NCI-H345 treated with DMSO at 0.1 percent for 48 hours (cell line): ENCODE measurements at regions not wholly inside any gene's neighbourhood (a gene's known extent, or its start where the extent isn't known, plus 50 kb on each side); places are given as distances from the start of the nearest gene placed in this dataset.

Source experiments
- DNase-seq: peaks from one replicate; lab custom pipeline; 2025; ENCODE audit not compliant: unreplicated experiment; lab: John Stamatoyannopoulos, UW

DNA sequence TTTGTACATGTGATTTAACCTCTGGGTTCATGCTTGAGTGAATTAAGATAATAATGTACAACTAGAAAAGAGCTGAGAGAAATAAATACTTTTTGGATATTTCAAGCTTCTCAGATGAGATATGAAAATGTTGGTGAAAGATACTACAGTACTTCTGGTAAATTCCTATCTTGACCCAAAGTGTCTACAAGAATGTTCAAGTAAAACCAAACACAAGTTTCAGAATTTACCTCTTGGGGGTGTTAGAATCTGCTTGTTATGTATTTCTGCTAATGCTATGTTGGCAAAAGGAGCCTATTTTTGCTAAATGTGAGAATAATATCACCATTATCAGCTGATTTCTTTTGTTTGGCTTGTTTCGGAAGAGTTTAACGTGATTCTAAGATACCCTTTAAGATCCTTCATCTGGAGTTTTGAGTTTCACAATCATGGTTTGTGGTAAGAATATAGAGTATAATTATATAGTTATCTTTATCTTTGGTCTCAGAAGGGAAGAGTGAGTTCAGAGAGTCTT, 388.5 kb downstream of the LMO4 start:
- DNase-seq, result no peak

- no peak for DNase-seq
Measured at GRCh38 chr1:87718241-87718950, 389.7 kb downstream of the LMO4 start.

DNA sequence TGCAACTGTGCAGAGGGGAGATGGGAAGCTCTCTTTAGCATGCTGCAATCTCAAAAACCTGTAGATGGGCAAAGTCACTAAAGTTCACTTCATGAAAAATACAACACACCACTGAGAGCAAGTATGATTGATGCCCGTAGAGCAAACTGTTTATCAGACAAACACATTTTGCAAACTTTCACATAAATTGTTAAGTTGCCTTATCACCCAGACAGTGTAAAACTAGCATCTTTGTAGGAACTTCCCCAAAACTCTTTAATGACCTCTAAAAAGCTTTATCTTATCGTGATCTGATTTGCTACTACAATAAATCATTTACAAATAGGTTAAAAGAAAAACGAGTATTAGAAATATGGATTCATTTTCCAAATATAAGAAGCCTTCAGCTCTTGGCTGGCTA, 391.0 kb downstream of the LMO4 start:
- no peak for DNase-seq

- DNase-seq, result no peak
Measured at GRCh38 chr1:87720561-87720960, 391.9 kb downstream of the LMO4 start.

DNA sequence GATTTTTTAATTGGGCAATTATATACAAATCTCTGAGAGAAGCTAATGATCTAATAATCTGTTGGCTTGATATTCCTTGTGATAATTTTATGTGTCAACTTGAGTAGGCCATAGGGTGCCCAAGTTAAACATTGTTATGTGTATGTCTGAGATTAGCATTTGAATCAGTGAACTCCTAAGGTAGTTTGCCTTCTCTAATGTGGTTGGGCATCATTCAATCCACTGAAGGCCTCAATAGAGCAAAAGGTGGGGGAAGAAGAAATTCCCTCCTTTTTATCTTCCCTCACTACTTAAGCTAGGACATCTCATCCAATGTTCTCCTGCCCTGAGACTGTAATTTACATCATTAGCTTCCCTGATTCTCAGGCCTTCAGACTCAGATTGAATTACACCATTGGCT, 394.5 kb downstream of the LMO4 start:
- DNase-seq, result no peak

- no peak for DNase-seq
Measured at GRCh38 chr1:87728169-87728568, 399.5 kb downstream of the LMO4 start.

DNA sequence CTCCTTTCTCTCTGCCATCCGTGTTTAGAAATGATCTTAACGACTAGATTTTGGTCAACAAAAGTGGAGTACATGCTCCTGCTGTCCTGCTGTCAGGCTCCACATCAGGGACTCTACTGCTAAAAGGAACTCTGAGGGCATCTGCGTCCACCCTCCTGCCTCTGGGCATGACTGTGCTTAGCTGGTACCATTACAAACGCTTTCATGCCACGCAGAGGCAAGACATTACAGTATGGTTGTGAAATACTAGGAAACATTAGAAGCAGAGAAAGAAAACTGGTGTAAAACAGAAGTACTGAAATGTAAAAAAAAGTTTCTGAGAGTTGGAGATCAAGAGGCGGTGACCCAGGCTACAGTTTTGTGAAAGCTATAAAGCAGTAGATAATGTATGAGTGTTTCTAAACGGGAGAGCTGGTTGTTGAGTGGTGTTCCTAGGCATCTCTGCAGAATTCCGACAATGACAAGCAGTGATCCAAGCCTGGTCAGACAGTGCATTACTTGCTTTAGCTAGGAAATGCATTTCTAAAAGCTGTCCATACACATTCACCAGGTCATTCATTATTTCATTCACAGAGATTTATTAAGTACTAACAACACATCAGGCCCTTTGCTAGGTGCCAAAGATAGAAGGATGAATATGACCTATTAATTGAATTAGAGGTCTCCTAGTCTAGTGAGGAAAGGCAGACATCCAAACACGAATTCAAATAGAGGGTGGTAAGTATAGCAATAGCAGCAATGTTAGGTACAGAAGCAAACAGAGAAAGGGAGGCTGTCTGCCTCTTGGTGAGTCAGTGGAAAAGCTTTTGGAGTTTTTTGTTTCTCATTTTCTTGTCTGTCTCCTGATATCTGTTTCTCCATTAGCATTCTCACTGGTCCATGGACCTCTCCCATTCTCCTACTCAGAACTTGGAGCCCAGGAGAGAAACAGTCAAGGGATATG, 401.9 kb downstream of the LMO4 start:
- no peak for DNase-seq

- DNase-seq, result no peak
Measured at GRCh38 chr1:87733386-87733785, 404.7 kb downstream of the LMO4 start.

GRCh38 chr1:87735750-87736149, 407.1 kb downstream of the LMO4 start:
- DNase-seq, result no peak

- no peak for DNase-seq
Measured at GRCh38 chr1:87739141-87739540, 410.5 kb downstream of the LMO4 start.

DNA sequence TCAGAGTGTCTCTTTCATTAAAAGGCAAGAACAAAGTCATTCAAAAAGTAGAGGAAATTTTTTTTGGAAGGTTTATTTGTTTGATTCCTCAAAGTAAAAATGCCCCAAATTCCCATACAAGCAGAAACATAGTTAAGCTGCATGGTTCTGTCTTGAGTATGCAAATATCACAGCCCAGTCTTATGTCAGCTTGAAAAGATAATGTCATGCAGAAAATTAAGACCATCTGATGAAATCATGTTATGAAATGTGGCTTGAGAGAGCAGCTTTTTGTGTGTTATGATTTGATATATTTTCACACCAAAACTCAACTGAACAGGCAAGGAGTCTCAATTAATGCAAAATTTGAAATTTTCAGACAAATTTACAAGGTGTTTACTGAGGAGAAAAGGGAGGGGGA, 411.0 kb downstream of the LMO4 start:
- DNase-seq, result no peak

DNA sequence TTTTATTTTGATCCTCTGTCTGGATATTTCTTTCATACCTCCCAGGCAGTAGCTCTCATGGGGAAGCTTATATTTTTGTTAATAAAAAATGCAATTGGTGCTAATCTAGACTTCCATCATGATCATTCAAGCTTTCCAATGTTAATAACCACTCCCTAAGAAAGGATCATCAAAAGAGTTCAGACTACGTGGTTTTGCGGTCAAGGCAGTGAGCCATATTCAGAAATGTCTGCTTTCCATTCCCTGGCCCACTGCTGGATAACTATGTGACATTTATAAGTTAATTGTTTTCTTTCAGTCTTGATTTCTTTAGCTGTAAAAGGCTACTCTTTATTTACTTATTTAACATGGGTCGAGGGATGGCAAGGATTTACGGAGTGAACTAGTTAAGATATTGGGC, 414.6 kb downstream of the LMO4 start:
- DNase-seq, result no peak

DNA sequence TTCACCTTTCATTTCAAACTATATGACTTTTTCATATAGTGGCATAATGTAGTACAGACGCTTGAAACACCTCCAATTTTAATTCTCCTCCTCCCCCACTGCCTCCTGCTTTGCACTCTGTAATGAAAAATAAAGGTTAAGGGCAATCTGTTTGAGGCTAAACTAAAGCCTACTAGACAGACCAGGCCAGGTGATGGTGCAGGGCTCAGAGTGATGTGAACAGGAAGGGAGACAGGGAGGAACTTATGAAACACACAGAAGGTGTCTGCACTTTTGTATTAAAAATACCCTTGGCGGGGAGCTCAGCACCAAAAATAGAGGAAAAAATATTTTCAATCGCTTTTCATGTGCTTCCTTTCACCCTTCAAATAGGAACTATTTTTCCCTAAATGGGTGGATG, 415.4 kb downstream of the LMO4 start:
- no peak for DNase-seq

DNA sequence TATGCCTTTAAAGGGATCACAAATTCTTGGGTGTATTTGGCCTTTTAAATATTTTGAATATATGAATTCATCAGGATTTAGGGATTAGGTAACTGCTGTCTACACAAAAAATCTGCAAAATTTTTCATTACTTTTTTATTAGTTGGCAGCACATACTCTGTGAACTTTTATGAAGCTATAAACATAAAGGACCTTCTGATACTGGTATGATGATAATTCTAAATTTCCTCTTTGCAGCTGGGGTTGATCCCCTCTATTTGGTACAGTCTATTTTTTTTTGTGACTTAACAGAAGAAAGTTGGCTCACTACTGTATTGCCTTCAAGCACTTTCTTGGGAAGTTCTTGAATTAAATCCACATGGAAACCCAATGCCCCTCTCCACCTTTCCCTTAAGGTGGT, 416.1 kb downstream of the LMO4 start:
- DNase-seq, result no peak

GRCh38 chr1:87753366-87753765, 424.7 kb downstream of the LMO4 start:
- DNase-seq, result no peak

DNA sequence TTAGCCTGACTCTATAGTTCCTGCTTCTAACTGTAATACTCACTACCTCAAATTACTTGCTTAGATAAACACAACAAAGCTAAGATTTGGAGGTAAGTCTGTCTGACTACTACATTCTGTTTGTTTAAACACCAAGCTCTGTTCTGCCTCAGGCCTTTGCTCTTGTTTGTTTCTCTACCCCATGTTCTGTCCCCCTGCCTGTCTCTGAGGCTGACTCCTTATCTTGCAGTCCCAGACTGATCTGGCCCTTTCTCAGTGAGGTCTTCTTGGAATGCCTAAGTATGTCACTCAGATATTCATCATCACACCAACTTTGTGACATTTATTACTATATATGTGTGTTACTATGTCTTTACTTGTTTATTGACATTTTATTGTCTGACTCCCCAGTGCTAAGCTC, 425.5 kb downstream of the LMO4 start:
- DNase-seq, result no peak

DNA sequence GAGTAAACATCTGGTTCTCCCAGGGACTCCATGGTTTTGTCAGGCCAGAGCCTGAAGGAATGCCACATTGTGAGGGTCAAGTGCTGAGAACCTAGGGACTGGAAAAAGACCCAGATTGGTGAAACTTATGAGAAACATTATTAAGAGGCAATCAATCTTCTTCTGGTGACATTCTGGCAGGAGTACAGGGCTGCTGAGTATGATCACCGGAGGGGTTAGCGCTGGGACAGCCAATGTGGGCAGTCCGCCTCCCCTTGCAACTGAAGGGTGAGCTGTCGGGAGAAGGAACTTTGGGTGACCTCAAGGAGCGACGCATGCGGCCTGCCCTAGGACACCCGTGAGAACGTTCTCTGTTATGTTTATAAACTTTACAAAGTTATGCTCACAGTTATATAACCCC, 429.0 kb downstream of the LMO4 start:
- DNase-seq, result no peak

- DNase-seq, result no peak
Measured at GRCh38 chr1:87759421-87760087, 430.9 kb downstream of the LMO4 start.

GRCh38 chr1:87760155-87760554, 431.5 kb downstream of the LMO4 start:
- no peak for DNase-seq

GRCh38 chr1:87760654-87761053, 432.0 kb downstream of the LMO4 start:
- DNase-seq, result no peak

DNA sequence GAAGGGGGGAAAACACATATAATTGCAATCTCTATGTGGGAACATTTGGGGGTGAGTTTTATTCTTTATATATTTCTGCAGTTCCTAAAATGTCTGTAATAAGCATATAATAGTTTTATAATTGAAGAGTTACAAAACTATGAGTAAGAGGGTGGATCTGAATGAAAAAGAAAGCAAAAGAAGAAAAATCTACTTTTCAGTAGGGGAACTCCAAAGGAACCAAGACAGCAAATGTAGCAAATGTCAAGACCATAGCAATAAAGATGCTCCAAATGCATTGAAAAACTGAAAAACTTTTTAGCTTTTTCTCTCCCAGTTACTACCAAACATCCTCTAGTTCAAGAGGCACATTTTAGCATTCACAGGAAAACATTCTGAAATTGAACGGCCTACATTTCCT, 434.8 kb downstream of the LMO4 start:
- no peak for DNase-seq
